CD14-positive monocyte (primary cell): ENCODE measurements at regions not wholly inside any gene's neighbourhood (a gene's known extent, or its start where the extent isn't known, plus 50 kb on each side); places are given as distances from the start of the nearest gene placed in this dataset.

Source experiments
- DNase-seq, 3 donors: peaks; one replicate each; pipeline ENCODE4 v3.0.0-alpha.2; 2011 to 2022
- H2AFZ ChIP-seq: 2 replicates; pipeline ENCODE4 v1.6.0; 2012; ENCODE audit warnings: mild to moderate bottlenecking, low read depth, low read length, inconsistent platforms; ENCODE audit not compliant: insufficient read depth, poor library complexity, severe bottlenecking
- H3K27ac ChIP-seq, 2 donors: 1 replicate in 1 of 2; 2 replicates in 1 of 2; pipeline ENCODE4 v1.5.1; 2012 to 2013; ENCODE audit warnings: low read length in 2 of 2, control low read depth in 1 of 2, inconsistent platforms in 1 of 2, low read depth in 1 of 2, mild to moderate bottlenecking in 1 of 2
- H3K27me3 ChIP-seq, 2 donors: one replicate each; pipeline versions ENCODE4 v1.6.0 to v1.6.1; 2011 to 2013; ENCODE audit warnings: low read length in 2 of 2; ENCODE audit not compliant: control insufficient read depth in 2 of 2, insufficient read depth in 2 of 2
- H3K36me3 ChIP-seq, 2 donors: replicated peaks in 1 of 2; 1 replicate in 1 of 2; 2 replicates in 1 of 2; pipeline versions ENCODE4 v1.5.1 to v1.6.1; 2012 to 2013; ENCODE audit warnings: low read length in 2 of 2, control low read depth in 1 of 2, inconsistent platforms in 1 of 2, mild to moderate bottlenecking in 1 of 2; ENCODE audit not compliant: insufficient read depth in 2 of 2, control insufficient read depth in 1 of 2
- H3K4me1 ChIP-seq, 2 donors: 1 replicate in 1 of 2; 2 replicates in 1 of 2; pipeline versions ENCODE4 v1.5.1 to v1.6.1; 2012 to 2013; ENCODE audit warnings: low read length in 2 of 2, control low read depth in 1 of 2, inconsistent platforms in 1 of 2, mild to moderate bottlenecking in 1 of 2, moderate library complexity in 1 of 2; ENCODE audit not compliant: insufficient read depth in 2 of 2, control insufficient read depth in 1 of 2
- H3K4me2 ChIP-seq: replicated peaks from 2 replicates; pipeline ENCODE3; 2012; ENCODE audit warnings: low read length, moderate library complexity, mild to moderate bottlenecking; ENCODE audit not compliant: poor library complexity, severe bottlenecking; ENCODE audit errors: extremely low read depth
- H3K4me3 ChIP-seq, 3 experiments: fragments of 200-600 bp in 1 of 3; sonication (generic) in 1 of 3; replicated peaks in 1 of 3; 1 replicate in 2 of 3; 2 replicates in 1 of 3; pipeline ENCODE4 v1.5.1; 2011 to 2013; ENCODE audit warnings: low read length in 3 of 3, mild to moderate bottlenecking in 3 of 3, control low read depth in 2 of 3, low read depth in 2 of 3, inconsistent platforms in 1 of 3, moderate library complexity in 1 of 3
- H3K79me2 ChIP-seq: 2 replicates; pipeline ENCODE4 v1.6.0; 2012; ENCODE audit warnings: mild to moderate bottlenecking, control low read depth, inconsistent platforms, low read length, moderate library complexity; ENCODE audit not compliant: insufficient read depth
- H3K9ac ChIP-seq: 2 replicates; pipeline ENCODE4 v1.6.0; 2017; ENCODE audit warnings: low read length, mild to moderate bottlenecking; ENCODE audit not compliant: insufficient read depth, poor library complexity, severe bottlenecking
- H3K9me3 ChIP-seq, 2 donors: replicated peaks in 1 of 2; 1 replicate in 1 of 2; 2 replicates in 1 of 2; pipeline versions ENCODE4 v1.5.1 to v1.6.1; 2012 to 2013; ENCODE audit warnings: low read length in 2 of 2, control low read depth in 1 of 2; ENCODE audit not compliant: control insufficient read depth in 1 of 2, insufficient read depth in 1 of 2
- H4K20me1 ChIP-seq: 2 replicates; pipeline ENCODE4 v1.6.0; 2012; ENCODE audit warnings: mild to moderate bottlenecking, low read length, control low read depth, moderate library complexity; ENCODE audit not compliant: insufficient read depth
- H3K27ac Mint-ChIP-seq, 7 donors: one replicate each; pipeline ENCODE4 v1.8.0; 2020; ENCODE audit warnings: mild to moderate bottlenecking in 7 of 7, mixed read lengths in 7 of 7, moderate library complexity in 6 of 7, inconsistent platforms in 2 of 7
- H3K27me3 Mint-ChIP-seq, 3 donors: one replicate each; pipeline ENCODE4 v1.8.0; 2021 to 2022; ENCODE audit warnings: low read depth in 3 of 3, mild to moderate bottlenecking in 3 of 3, mixed read lengths in 3 of 3, moderate library complexity in 3 of 3, inconsistent platforms in 1 of 3
- H3K36me3 Mint-ChIP-seq, 2 donors: one replicate each; pipeline ENCODE4 v1.8.0; 2020; ENCODE audit warnings: mixed read lengths in 2 of 2, inconsistent platforms in 1 of 2, mild to moderate bottlenecking in 1 of 2
- H3K4me1 Mint-ChIP-seq: one replicate; pipeline ENCODE4 v1.8.0; 2020; ENCODE audit warnings: mild to moderate bottlenecking, mixed read lengths
- H3K4me3 Mint-ChIP-seq, 2 donors: one replicate each; pipeline ENCODE4 v1.8.0; 2020; ENCODE audit warnings: mild to moderate bottlenecking in 2 of 2, mixed read lengths in 2 of 2, moderate library complexity in 1 of 2
- H3K9me3 Mint-ChIP-seq, 7 donors: one replicate each; pipeline ENCODE4 v1.8.0; 2020 to 2022; ENCODE audit warnings: mixed read lengths in 7 of 7, mild to moderate bottlenecking in 6 of 7, moderate library complexity in 6 of 7, inconsistent platforms in 2 of 7
- WGBS: methylation state at CpG from one replicate; pipeline ENCODE4 v1.1.5; 2013; ENCODE audit warnings: missing lambda C conversion rate; ENCODE audit not compliant: insufficient coverage; 5-methylcytosine and 5-hydroxymethylcytosine counted together
- intact Hi-C, 2 donors: fragments of 100-400 bp; cut with micrococcal nuclease; formaldehyde crosslinking; loops; one replicate each; pipeline versions ENCODE4 v1.15.0 to v1.15.1; 2023
- TF ChIP-seq, protein P1 (sequence below): fragments of 200-600 bp; IDR thresholded peaks from one replicate; pipeline ENCODE4 v1.8.0; 2022; ENCODE audit warnings: antibody characterized with exemption, mild to moderate bottlenecking

DNA sequence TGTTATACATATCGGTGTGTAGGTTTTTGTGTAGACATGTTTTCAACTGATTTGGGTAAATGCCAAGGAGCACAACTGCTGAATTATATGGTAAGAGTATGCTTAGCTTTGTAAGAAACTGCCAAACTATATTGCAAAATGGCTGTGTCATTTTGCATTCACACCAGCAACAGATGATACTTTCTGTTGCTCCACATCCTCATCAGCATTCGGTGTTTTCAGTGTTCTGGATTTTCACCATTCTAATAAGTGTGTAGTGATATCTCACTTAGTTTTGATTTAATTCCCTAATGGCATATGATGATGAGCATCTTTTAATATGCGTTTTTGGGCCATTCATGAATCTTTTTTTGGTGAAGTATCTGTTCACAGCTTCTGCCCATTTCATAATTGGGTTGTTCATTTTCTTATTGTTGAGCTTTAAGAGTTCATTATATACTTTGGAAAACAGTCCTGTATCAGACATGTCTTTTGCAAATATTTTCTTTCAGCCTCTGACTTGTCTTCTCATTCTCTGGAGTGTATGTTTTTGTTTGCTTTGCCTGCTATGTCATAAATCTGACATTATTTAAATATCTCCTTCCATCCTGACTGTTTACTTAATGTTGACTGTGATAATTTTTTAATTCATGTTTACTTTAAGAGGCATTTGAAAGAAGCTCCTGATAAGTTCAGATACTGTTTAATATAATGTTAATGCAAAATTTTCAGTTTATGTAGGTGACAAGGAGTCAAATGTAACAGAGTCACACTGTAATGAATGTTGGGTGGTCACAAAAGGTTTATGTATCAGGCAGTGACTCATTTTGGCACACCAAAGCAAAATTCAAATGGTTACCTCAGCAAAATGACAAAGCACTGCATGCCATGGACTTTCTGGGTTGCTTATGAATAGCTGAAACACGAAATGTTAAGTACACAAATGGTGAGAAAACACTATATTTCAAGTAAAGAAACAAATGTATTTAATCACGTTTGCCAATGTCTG, 181.1 kb upstream of the DAB2 start:
- Mint-ChIP-seq H3K4me3 (no peak overlapping the region), H3K9me3 (peaks cover 0 to 5% (median 2%) of the 10 kb centered on the region in 7 donors), H3K36me3 (no peaks in the 10 kb centered on the region), H3K4me1 (no peaks in the 10 kb centered on the region), H3K27ac (no peak overlapping the region), H3K27me3 (peaks cover 0 to 7% (median 1%) of the 10 kb centered on the region in 3 donors)
- H3K4me2 ChIP-seq = no peak overlapping the region
- no peak overlapping the region for H3K9ac ChIP-seq
- no peaks in the 10 kb centered on the region for H3K27me3 ChIP-seq
- H3K36me3 ChIP-seq = no peaks in the 10 kb centered on the region
- H2AFZ ChIP-seq = no peak overlapping the region
- no peaks in the 10 kb centered on the region for H3K9me3 ChIP-seq
- no peaks in the 10 kb centered on the region for H3K79me2 ChIP-seq
- no peak overlapping the region for H3K27ac ChIP-seq
- intact Hi-C loops = no loop called here
- 100% methylated on average over 1 of the region's 5 CpGs for WGBS
- H3K4me3 ChIP-seq = no peak overlapping the region
- DNase-seq = no peak
- H4K20me1 ChIP-seq = no peaks in the 10 kb centered on the region
- TF ChIP-seq, protein P1, sequence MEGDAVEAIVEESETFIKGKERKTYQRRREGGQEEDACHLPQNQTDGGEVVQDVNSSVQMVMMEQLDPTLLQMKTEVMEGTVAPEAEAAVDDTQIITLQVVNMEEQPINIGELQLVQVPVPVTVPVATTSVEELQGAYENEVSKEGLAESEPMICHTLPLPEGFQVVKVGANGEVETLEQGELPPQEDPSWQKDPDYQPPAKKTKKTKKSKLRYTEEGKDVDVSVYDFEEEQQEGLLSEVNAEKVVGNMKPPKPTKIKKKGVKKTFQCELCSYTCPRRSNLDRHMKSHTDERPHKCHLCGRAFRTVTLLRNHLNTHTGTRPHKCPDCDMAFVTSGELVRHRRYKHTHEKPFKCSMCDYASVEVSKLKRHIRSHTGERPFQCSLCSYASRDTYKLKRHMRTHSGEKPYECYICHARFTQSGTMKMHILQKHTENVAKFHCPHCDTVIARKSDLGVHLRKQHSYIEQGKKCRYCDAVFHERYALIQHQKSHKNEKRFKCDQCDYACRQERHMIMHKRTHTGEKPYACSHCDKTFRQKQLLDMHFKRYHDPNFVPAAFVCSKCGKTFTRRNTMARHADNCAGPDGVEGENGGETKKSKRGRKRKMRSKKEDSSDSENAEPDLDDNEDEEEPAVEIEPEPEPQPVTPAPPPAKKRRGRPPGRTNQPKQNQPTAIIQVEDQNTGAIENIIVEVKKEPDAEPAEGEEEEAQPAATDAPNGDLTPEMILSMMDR = no peak
- no peaks in the 10 kb centered on the region for H3K4me1 ChIP-seq

DNA sequence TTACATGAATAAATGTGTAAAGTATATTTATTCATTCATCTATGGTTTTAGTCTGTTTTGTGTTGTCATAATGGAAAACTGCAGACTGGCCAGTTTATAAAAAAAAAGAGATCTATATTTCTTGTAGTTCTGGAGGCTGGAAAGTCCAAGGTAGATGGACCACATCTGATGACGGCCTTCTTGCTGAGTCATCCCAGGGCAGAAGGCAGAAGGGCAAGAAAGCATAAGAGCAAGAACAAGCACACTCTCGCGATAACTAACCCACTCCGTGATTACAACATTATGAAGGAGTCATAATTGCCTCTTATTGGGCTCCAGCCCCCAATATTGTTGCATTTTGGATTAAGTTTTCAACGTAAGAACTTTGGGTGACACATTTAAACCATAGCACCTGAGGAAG, 180.4 kb upstream of the DAB2 start:
- Mint-ChIP-seq H3K4me3 (no peak overlapping the region), H3K9me3 (peaks cover 0 to 4% (median 0%) of the 10 kb centered on the region in 7 donors), H3K27me3 (peaks cover 0 to 7% (median 0%) of the 10 kb centered on the region in 3 donors), H3K27ac (no peak overlapping the region), H3K36me3 (no peaks in the 10 kb centered on the region), H3K4me1 (no peaks in the 10 kb centered on the region)
- no CpG with 5 or more reads among the region's 5 CpGs for WGBS
- Histone ChIP-seq H3K4me3 (no peak overlapping the region), H3K79me2 (no peaks in the 10 kb centered on the region), H3K4me2 (no peak overlapping the region), H3K4me1 (no peaks in the 10 kb centered on the region), H2AFZ (no peak overlapping the region), H3K36me3 (no peaks in the 10 kb centered on the region), H3K9me3 (no peaks in the 10 kb centered on the region), H3K27me3 (no peaks in the 10 kb centered on the region), H4K20me1 (no peaks in the 10 kb centered on the region), H3K27ac (no peak overlapping the region), H3K9ac (no peak overlapping the region)
- DNase-seq = no peak
- intact Hi-C loops = no loop called here
- TF ChIP-seq, protein P1 = no peak
